Esophagus mucosa (tissue), 1 donor: ENCODE measurements at regions not wholly inside any gene's neighbourhood (a gene's known extent, or its start where the extent isn't known, plus 50 kb on each side); places are given as distances from the start of the nearest gene placed in this dataset.
"Not testable (repeated sequence)": the region's sequence is repeated elsewhere in the genome, so short reads cannot be mapped to it uniquely, and the experiment has no call there.

Experiments
- ATAC-seq: fragments of 200-7000 bp; cut with Tn5 transposase; one replicate; pipeline ENCODE4 v1.9.1; 2020
- donor health status: DM: yes; HTN: yes; CAD: no.

GRCh38 chr3:165624761-165625160, 212.5 kb downstream of the BCHE start:
- no peak for ATAC-seq

DNA sequence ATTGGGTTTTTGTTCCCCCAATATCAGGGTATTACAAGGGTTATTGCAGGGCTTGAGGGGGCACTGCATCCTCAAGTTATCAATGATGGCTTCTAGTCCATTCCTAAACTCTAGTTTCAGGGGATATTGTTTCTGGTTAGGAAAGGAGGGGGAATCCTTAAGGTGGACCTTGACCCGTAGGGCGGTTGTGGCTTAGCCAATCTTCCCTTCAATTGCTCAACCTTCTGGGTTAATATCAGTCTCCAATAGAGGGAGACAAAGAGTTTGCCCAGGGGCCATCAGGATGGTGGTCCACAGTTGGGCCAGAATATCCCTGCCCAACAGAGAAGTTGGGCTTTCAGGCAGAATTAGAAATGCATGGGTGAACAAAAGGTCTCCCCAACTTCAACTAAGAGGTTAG, 214.9 kb downstream of the BCHE start:
- no peak for ATAC-seq

GRCh38 chr3:165619069-165619468, 218.2 kb downstream of the BCHE start:
- ATAC-seq: no peak

- ATAC-seq: no peak
Measured at GRCh38 chr3:165617134-165617533, 220.1 kb downstream of the BCHE start.

DNA sequence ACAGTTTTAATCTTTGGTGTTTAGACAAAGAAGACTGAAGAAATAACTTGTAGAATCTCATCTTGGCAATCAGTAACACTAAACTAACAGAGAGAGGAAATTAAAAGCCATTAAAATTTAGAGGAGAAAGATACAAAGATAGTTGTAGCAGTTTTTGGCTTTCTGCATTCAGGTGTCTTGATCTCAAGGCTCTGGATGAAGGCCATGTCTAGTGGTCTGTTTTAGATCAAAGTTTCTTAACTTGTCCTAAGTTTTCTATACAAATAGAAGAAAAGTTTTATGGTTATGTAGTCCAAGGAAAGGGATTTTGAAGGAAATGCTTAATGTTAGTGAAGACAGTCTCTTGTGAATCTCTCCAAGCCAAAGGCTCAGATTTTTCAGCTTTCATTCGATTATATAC, 222.9 kb downstream of the BCHE start:
- no peak for ATAC-seq

DNA sequence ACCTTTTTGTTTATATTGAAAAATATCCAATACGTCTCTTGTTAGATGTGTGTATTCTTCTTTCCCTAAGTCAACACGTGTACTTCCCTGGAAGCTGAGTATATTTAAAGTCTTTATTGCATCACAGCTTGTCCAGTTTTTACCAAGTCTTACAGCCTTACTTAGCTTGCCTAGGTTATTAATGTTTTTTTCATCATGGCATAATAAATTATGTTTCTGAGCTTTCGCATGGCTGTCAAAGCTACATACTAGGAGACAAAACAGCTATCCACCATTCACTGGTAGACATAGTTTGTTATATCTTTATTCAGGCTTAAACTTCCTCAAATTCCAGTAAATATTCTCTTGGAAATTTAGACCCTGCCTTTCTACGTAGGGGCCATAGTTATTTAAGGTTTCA, 224.2 kb downstream of the BCHE start:
- no peak for ATAC-seq

DNA sequence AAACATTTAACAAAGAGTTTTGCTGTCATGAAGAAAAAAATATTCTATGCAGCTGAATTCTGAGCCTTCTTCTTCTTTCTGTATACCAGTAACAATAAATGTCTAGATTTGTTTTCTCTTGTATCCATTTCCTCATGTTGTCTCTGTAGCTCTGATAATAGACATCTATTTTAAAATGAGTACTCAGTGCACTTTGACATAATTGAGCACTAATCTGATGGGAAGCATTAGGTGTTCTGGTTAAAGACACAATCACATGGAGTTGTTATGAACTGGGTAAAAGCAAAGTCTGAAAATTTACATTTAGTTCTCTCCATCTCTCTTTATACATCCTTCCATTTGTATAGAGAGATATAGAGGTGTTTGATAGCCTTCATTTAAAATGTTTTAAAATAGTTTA, 230.0 kb downstream of the BCHE start:
- ATAC-seq: no peak

GRCh38 chr3:165603196-165603595, 234.0 kb downstream of the BCHE start:
- no peak for ATAC-seq

DNA sequence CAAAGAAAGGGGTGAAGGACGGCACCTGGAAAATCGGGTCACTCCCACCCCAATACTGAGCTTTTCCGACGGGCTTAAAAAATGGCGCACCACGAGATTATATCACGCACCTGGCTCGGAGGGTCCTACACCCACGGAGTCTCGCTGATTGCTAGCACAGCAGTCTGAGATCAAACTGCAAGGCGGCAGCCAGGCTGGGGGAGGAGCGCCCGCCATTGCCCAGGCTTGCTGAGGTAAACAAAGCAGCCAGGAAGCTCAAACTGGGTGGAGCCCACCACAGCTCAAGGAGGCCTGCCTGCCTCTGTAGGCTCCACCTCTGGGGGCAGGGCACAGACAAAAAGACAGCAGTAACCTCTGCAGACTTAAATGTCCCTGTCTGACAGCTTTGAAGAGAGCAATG, 264.7 kb downstream of the BCHE start:
- not testable (repeated sequence) for ATAC-seq

- ATAC-seq: no peak
Measured at GRCh38 chr3:165568907-165569462, 268.2 kb downstream of the BCHE start.

- ATAC-seq: no peak
Measured at GRCh38 chr3:165555785-165556184, 281.4 kb downstream of the BCHE start.

DNA sequence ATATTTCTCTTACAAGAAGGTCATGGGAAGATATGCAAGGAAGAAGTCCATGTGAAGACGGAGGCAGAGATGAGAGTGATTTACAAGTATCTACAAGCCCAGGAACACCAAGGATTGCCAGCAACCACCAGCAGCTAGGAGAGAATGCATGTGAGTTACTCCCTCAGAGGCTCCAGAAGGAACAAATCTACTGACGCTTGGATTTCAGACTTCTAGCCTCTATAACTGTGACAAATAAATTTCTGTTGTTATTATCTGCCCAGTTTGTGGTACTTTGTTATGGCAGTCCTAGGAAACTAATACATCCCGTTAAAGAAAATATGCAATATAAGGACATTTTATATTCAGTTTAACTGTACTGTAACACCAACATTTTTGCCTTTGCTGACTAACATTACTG, 283.9 kb downstream of the BCHE start:
- no peak for ATAC-seq

- no peak for ATAC-seq
Measured at GRCh38 chr3:165549665-165550064, 287.6 kb downstream of the BCHE start.

DNA sequence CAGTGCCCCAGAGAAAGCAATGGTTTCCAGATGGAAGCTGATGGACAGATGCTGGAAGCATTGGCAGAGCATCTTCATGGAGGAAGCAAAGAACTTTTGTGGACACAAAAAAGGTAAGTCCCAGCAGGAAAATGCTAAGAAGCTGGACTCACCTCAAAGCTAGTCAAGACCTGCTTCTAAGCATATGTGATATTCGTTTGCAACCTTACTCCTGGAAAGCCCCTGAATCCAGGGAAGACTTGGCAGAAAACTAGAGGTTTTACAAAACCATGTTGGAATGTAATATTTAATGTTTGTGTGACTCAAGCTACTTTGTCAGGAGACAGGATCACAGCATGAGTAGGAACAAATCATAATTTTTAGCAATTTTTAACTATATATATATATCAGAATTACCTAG, 288.2 kb downstream of the BCHE start:
- no peak for ATAC-seq

DNA sequence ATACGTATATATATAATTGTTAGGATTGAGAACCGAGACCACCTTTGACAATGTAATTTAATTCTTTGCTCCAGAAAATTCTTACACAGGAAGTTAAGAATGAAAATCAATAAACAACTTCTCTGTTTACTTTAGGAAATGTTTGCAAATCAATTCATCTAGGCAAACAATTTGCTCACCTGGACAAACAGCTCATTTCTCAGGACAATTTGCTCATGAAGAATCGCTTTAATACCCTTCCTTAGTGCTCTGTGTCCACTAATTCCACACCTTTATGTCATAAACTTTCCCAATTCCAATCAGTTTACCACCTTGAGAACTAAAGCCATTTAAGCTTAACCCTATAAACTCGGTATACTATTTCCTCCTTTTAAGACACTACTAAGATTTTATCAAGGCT, 292.2 kb downstream of the BCHE start:
- no peak for ATAC-seq

DNA sequence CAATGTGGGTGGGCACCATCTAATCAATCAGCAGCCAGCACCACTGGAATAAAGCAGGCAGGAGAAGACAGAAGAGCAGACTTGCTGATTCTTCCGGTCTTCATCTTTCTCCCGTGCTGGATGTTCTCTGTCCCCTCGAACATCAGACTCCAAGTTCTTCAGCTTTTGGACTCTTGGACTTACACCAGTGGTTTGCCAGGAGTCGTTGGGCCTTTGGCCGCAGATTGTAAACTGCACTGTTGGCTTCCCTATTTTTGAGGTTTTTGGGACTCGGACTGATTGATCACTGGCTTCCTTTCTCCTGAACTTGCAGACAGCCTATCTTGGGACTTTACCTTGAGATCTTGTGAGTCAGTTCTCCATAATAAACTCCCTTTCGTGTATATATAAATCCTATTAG, 292.8 kb downstream of the BCHE start:
- ATAC-seq: no peak

- no peak for ATAC-seq
Measured at GRCh38 chr3:165538166-165538565, 299.1 kb downstream of the BCHE start.

DNA sequence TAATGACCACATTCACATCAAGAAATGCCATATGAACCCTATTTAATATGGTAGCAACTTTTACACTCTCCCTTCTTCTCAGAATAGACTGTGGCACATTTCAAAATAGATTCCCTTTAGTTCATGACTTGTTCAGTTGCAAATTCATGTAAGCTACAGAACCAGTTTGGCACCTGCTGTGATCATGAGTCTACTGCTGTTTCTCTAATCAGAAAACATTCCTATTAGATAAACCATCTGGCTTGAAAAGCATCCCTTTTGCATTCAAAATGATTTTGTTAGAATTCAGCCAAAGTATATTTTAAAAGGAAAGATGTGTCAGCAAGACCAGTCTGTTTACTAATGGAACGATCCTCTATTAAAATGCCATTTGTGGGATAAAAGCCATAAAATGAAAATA, 304.4 kb downstream of the BCHE start:
- ATAC-seq: no peak

DNA sequence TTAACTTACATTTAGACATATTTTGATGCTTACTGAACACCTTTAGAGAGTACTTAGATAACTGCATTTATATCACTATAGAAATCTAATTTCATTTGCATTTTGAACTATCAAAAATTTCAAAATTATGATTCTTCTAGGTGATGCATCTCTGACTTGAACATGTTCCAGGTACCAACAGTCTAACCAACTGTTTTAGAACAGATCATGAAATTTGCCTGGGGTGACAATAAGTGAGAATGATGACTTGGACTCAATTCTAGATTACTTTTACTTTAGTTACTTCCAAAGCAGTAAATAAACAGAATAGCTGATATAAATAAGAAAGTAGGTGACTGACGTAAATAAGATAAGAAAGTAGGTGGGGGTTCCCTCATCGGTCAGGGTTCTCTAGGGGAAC, 307.8 kb downstream of the BCHE start:
- ATAC-seq: no peak

DNA sequence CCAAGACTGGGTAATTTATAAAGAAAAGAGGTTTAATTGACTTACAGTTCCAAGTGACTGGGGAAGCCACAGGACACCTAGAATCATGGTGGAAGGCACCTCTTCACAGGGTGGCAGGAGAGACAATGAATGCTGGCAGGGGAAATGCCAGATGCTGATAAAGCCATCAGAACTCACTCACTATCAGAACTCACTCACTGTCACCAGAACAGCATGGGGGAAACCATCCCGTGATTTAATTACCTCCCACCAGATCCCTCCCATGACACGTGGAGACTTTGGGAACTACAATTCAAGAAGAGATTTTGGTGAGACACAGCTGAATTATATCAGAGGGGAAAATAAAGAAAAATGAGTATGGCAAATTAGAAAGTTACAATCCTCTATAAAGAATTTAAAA, 310.9 kb downstream of the BCHE start:
- no peak for ATAC-seq

GRCh38 chr3:165523801-165524200, 313.4 kb downstream of the BCHE start:
- no peak for ATAC-seq

- ATAC-seq: no peak
Measured at GRCh38 chr3:165522386-165522785, 314.8 kb downstream of the BCHE start.

GRCh38 chr3:165521131-165521871, 315.9 kb downstream of the BCHE start:
- no peak for ATAC-seq

DNA sequence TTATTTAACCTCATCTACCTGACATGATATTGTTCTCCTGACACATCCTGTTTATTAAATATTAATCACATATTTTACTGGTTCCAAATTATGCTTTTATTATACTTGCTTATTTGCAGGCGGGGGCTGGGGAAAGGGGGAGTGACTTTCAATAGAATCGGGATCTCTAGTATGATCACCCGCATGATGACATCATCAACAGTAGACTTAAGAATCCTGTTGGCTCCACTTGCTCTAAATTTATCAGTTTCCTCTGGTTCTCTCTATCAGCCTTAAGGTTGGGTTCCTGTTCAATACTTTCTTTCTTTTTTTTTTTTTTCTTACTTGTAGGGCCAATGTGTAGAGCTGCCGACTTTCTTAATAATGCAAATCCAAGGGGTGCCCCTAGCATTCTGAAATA, 317.5 kb downstream of the BCHE start:
- no peak for ATAC-seq

- ATAC-seq: no peak
Measured at GRCh38 chr3:165518346-165518745, 318.9 kb downstream of the BCHE start.
